ENCODE measurements at regions not wholly inside any gene's neighbourhood (a gene's known extent, or its start where the extent isn't known, plus 50 kb on each side); places are given as distances from the start of the nearest gene placed in this dataset.

- H2BK5ac ChIP-seq (ENCODE audit: insufficient read length, low read length): no peak overlapping the region
- H3K14ac ChIP-seq (ENCODE audit: insufficient read depth, low read length): no peak overlapping the region; the same call in 1 of the 2 replicates
- no peak overlapping the region for H3K4ac ChIP-seq (ENCODE audit: low read depth, low read length)
- no peak overlapping the region for H3K4me2 ChIP-seq (ENCODE audit: insufficient read depth, insufficient read length, low read length)
- H3K23me2 ChIP-seq (ENCODE audit: insufficient read length, low read depth, low read length, poor library complexity, severe bottlenecking): no peaks in the 10 kb centered on the region
- H3K79me1 ChIP-seq (ENCODE audit: insufficient read depth, low read depth, low read length, poor library complexity, severe bottlenecking): no peaks in the 10 kb centered on the region
- no peak overlapping the region for H3K18ac ChIP-seq (ENCODE audit: insufficient read length, low read depth, low read length)
- Mint-ChIP-seq H3K27me3 (ENCODE audit: low read depth) (peaks cover 17% of the 10 kb centered on the region), H3K27ac (no peak overlapping the region), H3K36me3 (ENCODE audit: insufficient read depth in 1 of 3, low read depth in 3 of 3) (no peaks in the 10 kb centered on the region), H3K9me3 (peaks cover 0 to 8% of the 10 kb centered on the region in 2 experiments; a peak in 2 of 5 replicates), H3K4me1 (peaks cover 0 to 9% of the 10 kb centered on the region in 2 experiments; a peak in 1 of 4 replicates), H3K4me3 (no peak overlapping the region)
- TF ChIP-seq CTCF (conservative IDR thresholded peaks at IDR 0.05): no peak
- H3K9me3 ChIP-seq (ENCODE audit: control insufficient read depth, low read depth, low read length): no peaks in the 10 kb centered on the region
- no peaks in the 10 kb centered on the region for H3K4me1 ChIP-seq (ENCODE audit: insufficient read depth, low read length)
- DNase-seq: no peak
- no peak overlapping the region for H4K91ac ChIP-seq (ENCODE audit: insufficient read length, low read depth, low read length)
- no peak overlapping the region for H3K23ac ChIP-seq (ENCODE audit: insufficient read length, low read depth, low read length)
- H3T11ph ChIP-seq (ENCODE audit: low read length): no peak overlapping the region
- no peak overlapping the region for H4K8ac ChIP-seq (replicated peaks; ENCODE audit: insufficient read length, low read depth, low read length)
- no peak overlapping the region for H3K27ac ChIP-seq (ENCODE audit: insufficient read length, low read depth, low read length)
- no peak overlapping the region for H2BK120ac ChIP-seq (ENCODE audit: low read depth, low read length, poor library complexity, severe bottlenecking)
- no peaks in the 10 kb centered on the region for H3K79me2 ChIP-seq (ENCODE audit: insufficient read depth, low read length)
- no peak overlapping the region for H4K5ac ChIP-seq (ENCODE audit: insufficient read length, low read depth, low read length)
- H2BK20ac ChIP-seq (ENCODE audit: low read depth, low read length, poor library complexity, severe bottlenecking): no peak overlapping the region
- no peak overlapping the region for H2AK5ac ChIP-seq (ENCODE audit: insufficient read length, low read length)
- H3K56ac ChIP-seq (ENCODE audit: insufficient read length, low read depth, low read length): no peak overlapping the region
- no peak overlapping the region for H3K9ac ChIP-seq (ENCODE audit: extremely low read depth, insufficient read length, low read length)
- no peaks in the 10 kb centered on the region for H3K27me3 ChIP-seq (ENCODE audit: insufficient read depth, low read length)
- no peak overlapping the region for H2BK12ac ChIP-seq (ENCODE audit: insufficient read length, low read depth, low read length)
- no CpG with 5 or more reads among the region's 9 CpGs for WGBS (ENCODE audit: extremely low coverage, insufficient read length, low lambda C conversion rate)
- H2BK15ac ChIP-seq (ENCODE audit: low read depth, low read length): no peak overlapping the region
- no peak overlapping the region for H2AFZ ChIP-seq (ENCODE audit: low read length)
- peaks cover 3% of the 10 kb centered on the region for H4K20me1 ChIP-seq (ENCODE audit: control insufficient read depth, insufficient read depth, insufficient read length)
These were observed 167.5 kb downstream of the SOD2 start for GRCh38 chr6:159525445-159526025.

Data from H9 (cell line).